ENCODE measurements at regions not wholly inside any gene's neighbourhood (a gene's known extent, or its start where the extent isn't known, plus 50 kb on each side); places are given as distances from the start of the nearest gene placed in this dataset.

DNA sequence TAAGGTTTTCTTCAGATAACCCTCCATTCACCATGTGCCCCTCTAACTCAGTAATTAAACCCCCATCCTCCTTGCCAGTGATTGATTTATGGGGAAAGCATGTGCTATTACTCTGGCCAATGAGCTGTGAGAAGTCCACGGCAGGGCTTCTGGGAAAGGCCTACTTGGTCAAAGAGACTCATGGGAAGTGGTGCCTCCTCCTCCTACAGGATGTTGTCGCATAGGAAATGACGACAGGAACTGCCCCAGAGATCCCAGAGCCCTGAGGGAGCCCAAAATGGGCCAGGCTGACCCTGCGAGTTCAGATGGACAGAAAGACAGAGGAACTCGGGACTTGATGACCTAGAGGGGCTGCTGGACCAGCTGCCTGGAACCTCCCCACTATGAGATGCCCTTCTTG is 938.1 kb upstream of the TMEM132C start:
- no peak overlapping the region for H3K27ac ChIP-seq
- TF ChIP-seq EZH2 (IDR thresholded peaks at IDR 0.05; ENCODE audit: low read depth) = no peak
- TF ChIP-seq, protein P1, sequence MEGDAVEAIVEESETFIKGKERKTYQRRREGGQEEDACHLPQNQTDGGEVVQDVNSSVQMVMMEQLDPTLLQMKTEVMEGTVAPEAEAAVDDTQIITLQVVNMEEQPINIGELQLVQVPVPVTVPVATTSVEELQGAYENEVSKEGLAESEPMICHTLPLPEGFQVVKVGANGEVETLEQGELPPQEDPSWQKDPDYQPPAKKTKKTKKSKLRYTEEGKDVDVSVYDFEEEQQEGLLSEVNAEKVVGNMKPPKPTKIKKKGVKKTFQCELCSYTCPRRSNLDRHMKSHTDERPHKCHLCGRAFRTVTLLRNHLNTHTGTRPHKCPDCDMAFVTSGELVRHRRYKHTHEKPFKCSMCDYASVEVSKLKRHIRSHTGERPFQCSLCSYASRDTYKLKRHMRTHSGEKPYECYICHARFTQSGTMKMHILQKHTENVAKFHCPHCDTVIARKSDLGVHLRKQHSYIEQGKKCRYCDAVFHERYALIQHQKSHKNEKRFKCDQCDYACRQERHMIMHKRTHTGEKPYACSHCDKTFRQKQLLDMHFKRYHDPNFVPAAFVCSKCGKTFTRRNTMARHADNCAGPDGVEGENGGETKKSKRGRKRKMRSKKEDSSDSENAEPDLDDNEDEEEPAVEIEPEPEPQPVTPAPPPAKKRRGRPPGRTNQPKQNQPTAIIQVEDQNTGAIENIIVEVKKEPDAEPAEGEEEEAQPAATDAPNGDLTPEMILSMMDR (conservative IDR thresholded peaks at IDR 0.05) = no peak
- intact Hi-C loops (cut with micrococcal nuclease; ENCODE audit: unreplicated experiment) = no loop called here
- H3K9me2 ChIP-seq (ENCODE audit: insufficient read depth) = no peaks in the 10 kb centered on the region
- 0 out of 2 replicates have a peak, but pooled peaks cover 5% of the 10 kb centered on the region for H3K27me3 ChIP-seq (ENCODE audit: insufficient read depth, low read depth)
- no peaks in the 10 kb centered on the region for H3K9me3 ChIP-seq (ENCODE audit: insufficient read depth, low read depth)
- H2AFZ ChIP-seq = no peak overlapping the region
- DNase-seq = no peak
- no peak overlapping the region for H3K4me2 ChIP-seq
- H3K4me1 ChIP-seq (replicated peaks; ENCODE audit: insufficient read depth) = no peaks in the 10 kb centered on the region
- no TSS peak for BruUV-seq (replicated peaks)
- H4K20me1 ChIP-seq (ENCODE audit: insufficient read depth) = no peaks in the 10 kb centered on the region
- H3K4me3 ChIP-seq = no peak overlapping the region
- H3K79me2 ChIP-seq (ENCODE audit: low read depth) = no peaks in the 10 kb centered on the region
- H3K36me3 ChIP-seq (ENCODE audit: low read depth) = no peaks in the 10 kb centered on the region
- H3F3A ChIP-seq (ENCODE audit: insufficient read depth, low read depth) = no peaks in the 10 kb centered on the region
- ChIA-PET POLR2A (ENCODE audit: unreplicated experiment) (no interaction called here), CTCF (no interaction called here)

DNA sequence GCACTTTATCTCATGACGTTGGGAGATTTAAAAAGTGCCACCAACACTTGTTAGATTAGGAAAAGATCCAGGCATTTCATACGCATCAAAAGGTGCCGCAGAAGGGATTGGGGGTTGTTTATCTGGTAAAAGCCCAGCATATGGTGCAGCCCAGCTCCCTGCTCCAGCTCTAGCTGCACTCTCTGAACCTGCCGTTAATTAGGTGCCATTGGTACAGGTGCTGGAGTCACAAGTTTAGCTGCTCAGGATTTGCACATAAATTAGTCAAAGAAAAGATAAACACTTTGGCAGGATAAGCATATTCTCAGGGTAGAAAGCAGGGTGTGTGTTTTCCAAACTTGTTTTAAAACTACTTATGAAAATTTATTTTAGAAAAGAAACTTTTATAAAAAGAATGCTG is 932.6 kb upstream of the TMEM132C start:
- no peaks in the 10 kb centered on the region for H4K20me1 ChIP-seq (ENCODE audit: insufficient read depth)
- H3K4me3 ChIP-seq = no peak overlapping the region
- no peaks in the 10 kb centered on the region for H3F3A ChIP-seq (ENCODE audit: insufficient read depth, low read depth)
- intact Hi-C loops (cut with micrococcal nuclease; ENCODE audit: unreplicated experiment) = no loop called here
- CTCF ChIA-PET = no interaction called here
- TF ChIP-seq, protein P1 (conservative IDR thresholded peaks at IDR 0.05) = no peak
- TF ChIP-seq EZH2 (IDR thresholded peaks at IDR 0.05; ENCODE audit: low read depth) = no peak
- no peaks in the 10 kb centered on the region for H3K9me3 ChIP-seq (ENCODE audit: insufficient read depth, low read depth)
- POLR2A ChIA-PET (ENCODE audit: unreplicated experiment) = no interaction called here
- no peak overlapping the region for H3K27ac ChIP-seq
- H3K79me2 ChIP-seq (ENCODE audit: low read depth) = no peaks in the 10 kb centered on the region
- no peak overlapping the region for H3K4me2 ChIP-seq
- no TSS peak for BruUV-seq (replicated peaks)
- no peaks in the 10 kb centered on the region for H3K27me3 ChIP-seq (ENCODE audit: insufficient read depth, low read depth)
- no peak overlapping the region for H2AFZ ChIP-seq
- no peaks in the 10 kb centered on the region for H3K36me3 ChIP-seq (ENCODE audit: low read depth)
- no peaks in the 10 kb centered on the region for H3K9me2 ChIP-seq (ENCODE audit: insufficient read depth)
- no peak for DNase-seq
- no peaks in the 10 kb centered on the region for H3K4me1 ChIP-seq (replicated peaks; ENCODE audit: insufficient read depth)

DNA sequence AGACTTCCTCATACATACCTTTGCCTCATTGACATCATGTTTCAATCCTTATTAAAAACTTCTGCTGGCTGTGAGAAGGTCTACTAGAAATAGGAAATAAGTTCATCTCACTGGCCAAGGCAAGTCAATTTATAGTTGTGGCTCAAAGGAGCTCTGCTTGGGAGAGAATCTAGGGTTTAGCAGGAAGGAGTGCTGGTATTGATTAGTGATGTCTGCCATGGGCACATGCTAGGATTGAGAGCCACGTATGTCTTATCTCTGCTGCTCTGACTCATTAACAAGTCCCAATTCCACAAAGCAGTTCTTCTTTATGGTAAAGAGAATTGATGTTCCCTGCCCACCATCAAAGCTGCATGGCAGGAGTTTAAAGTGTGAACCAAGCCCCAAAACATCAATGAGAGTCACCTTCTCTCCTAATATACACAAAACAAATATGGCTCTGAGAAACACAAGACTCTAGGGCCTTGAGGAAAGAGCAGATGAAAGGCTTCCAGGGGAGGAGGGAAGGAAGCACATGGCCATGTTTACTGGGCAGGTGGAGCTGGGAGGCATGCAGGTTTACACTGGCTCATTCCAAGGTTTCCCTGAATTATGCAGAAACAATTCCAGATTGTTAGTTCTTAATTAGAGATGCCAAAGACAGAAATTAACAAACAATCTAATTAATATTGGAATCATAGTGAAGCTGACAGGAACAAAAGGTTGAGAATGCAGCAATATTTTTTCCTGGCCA is 931.9 kb upstream of the TMEM132C start:
- no TSS peak for BruUV-seq (replicated peaks)
- H3K27ac ChIP-seq = no peak overlapping the region
- no peaks in the 10 kb centered on the region for H3K9me2 ChIP-seq (ENCODE audit: insufficient read depth)
- no peaks in the 10 kb centered on the region for H3K9me3 ChIP-seq (ENCODE audit: insufficient read depth, low read depth)
- no peaks in the 10 kb centered on the region for H4K20me1 ChIP-seq (ENCODE audit: insufficient read depth)
- H3K4me2 ChIP-seq = no peak overlapping the region
- no peak overlapping the region for H2AFZ ChIP-seq
- H3K4me1 ChIP-seq (replicated peaks; ENCODE audit: insufficient read depth) = no peaks in the 10 kb centered on the region
- CTCF ChIA-PET = no interaction called here
- no peaks in the 10 kb centered on the region for H3F3A ChIP-seq (ENCODE audit: insufficient read depth, low read depth)
- H3K27me3 ChIP-seq (ENCODE audit: insufficient read depth, low read depth) = no peaks in the 10 kb centered on the region
- H3K4me3 ChIP-seq = no peak overlapping the region
- POLR2A ChIA-PET (ENCODE audit: unreplicated experiment) = no interaction called here
- no peaks in the 10 kb centered on the region for H3K79me2 ChIP-seq (ENCODE audit: low read depth)
- H3K36me3 ChIP-seq (ENCODE audit: low read depth) = no peaks in the 10 kb centered on the region
- no peak for DNase-seq
- intact Hi-C loops (cut with micrococcal nuclease; ENCODE audit: unreplicated experiment) = no loop called here
- TF ChIP-seq, protein P1 (conservative IDR thresholded peaks at IDR 0.05) = no peak
- TF ChIP-seq EZH2 (IDR thresholded peaks at IDR 0.05; ENCODE audit: low read depth) = no peak
